Endometrial microvascular endothelial cells (primary cell): ENCODE measurements at regions not wholly inside any gene's neighbourhood (a gene's known extent, or its start where the extent isn't known, plus 50 kb on each side); places are given as distances from the start of the nearest gene placed in this dataset.

Source experiments
- in situ Hi-C: cut with HindIII; loops from 2 replicates; pipeline ENCODE4 v1.10.0; 2017; ENCODE audit warnings: low sequenced_read_pairs, low pct_unique_long_range_greater_than_20kb; ENCODE audit errors: inconsistent ontology term

DNA sequence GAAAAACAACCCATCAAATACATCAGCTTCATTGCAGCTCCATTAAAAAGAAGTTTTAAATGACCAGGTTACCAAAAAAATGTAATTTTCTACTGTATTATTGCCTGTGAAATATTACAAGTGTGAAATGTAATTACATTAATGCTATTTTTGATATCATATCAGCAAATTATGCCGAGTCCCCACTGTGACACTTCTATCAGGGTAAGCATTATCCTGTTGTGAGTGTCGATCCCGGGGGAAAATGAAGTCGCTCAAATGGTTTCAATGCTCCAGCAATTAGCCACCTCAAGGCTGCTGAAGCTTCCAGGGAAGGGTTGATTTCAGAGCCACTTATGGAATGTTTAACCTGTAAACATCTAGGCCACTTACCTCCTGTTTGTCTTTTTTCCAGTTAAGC is 70.4 kb downstream of the RCN1 start:
- in situ Hi-C loops, result loop anchor here (25.0 kb wide), 1 partner anchor 99 kb away; no protein-coding TSS in a partner anchor

DNA sequence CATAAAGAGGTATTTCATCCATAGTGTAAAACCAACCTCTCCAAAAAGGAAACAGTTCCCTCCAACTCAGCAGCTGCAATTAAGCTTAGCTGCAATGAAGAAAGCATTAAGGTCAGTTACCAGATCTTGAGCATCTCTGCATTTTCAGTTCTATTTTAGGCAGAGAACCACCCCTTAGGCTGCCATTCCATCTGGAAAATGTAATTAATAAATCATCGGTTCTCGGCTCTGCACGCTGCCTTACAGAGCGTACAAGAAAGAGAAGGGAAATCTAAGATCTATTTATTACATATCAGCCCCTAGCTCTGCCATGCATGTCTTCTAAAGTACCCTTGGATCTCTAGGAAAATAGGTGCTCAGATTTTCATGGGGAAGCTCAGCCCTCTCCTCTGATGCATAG is 71.5 kb downstream of the RCN1 start:
- in situ Hi-C loops, result loop anchor here (25.0 kb wide), 1 partner anchor 100 kb away; no protein-coding TSS in a partner anchor

DNA sequence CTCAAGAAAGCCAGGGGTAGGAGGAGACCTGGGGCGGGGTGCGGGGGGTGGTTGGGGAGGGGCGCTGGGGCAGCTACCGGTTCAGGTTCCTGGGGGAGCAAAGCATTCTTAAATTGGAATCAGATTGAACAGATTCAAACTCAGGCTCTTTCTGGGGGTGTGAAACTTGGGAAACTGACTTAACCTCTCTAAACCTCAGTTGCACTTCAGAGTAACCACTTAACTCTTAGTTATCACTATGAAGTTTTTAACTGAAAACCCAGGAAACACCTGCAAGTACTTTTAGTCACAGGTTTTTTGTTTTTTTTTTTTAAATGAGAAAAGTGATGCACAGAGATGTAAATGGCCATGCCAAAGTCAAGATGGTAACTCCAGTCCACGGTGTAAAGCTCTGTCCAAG is 72.0 kb downstream of the RCN1 start:
- in situ Hi-C loops, result loop anchor here (25.0 kb wide), 1 partner anchor 101 kb away; no protein-coding TSS in a partner anchor

DNA sequence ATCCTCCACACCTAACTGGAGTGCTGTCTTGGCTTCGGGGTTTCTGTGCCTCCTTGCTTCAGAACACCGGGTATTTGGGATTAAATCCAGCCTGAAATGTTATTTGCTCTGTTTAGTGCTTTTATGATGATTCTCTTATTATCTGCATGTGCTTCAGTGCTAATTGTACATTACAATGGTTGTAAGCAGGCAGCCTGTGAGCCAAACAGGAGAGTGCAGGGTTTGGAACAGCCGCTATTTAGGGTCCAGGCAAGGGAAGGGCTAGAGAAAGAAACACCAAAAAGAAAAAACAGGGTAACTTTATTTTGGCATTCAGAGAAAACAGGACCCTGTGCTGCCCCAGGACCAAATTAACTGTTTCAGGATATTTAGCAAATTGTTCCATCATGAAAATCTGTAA is 72.7 kb downstream of the RCN1 start:
- in situ Hi-C loops, result loop anchor here (25.0 kb wide), 1 partner anchor 101 kb away; no protein-coding TSS in a partner anchor

DNA sequence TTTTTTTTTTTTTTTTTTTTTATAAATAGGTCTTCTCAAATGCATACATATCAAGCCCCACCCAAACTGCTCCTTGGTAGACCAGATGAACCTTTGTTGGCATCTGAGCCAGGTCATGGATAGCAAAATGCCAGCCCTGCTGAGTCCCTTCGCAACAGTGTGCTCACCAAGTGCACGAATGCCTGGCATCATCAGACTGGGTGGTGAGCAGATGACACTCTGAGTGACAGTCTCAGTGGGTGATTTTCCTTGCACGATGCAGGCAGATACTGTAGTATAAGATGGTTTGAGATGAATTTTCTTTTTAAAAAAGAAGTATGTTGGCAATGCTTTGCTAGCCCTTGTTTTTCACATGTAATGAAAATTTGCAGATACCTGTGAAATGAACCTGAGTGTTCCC is 74.0 kb downstream of the RCN1 start:
- in situ Hi-C loops, result loop anchor here (25.0 kb wide), 1 partner anchor 103 kb away; no protein-coding TSS in a partner anchor

DNA sequence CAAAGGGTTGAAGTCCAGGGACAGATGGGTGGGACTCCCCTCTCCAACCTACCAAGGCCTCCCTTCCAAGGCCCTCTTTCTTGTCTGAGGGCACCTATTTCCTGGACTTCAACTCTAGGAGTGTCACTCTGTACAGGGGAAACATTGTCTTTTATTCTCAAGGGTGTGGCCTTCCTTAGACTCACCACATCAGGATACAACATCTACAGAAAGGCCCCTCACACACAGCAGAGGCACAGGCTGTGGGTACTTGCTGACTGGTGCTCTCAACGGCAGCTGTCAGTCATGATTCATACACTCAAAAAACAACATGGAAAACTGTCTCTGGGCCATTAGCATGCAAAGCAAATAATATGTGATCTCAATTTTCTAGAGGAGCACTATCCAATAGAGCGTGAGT is 78.0 kb downstream of the RCN1 start:
- in situ Hi-C loops, result loop anchor here (25.0 kb wide), 1 partner anchor 107 kb away; no protein-coding TSS in a partner anchor

DNA sequence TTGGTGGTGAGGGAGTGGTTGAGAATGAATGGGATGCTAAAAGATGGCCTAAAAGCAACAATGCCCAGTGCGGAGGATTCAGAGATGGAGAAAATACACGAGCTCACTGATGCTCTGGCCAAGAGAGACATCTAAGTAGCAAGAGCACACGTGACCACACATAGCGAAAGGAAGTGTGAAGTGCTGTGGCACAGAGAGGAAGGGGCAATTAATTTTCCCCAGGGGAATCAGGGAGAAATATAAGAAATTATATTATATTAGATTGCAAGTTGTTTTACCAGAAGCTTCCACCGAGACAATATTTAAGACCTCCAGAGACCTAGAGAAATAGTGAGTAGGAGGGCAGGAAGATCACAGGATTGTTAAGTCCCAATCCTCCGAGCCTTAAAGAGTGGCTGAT is 80.6 kb downstream of the RCN1 start:
- in situ Hi-C loops, result loop anchor here (25.0 kb wide), 1 partner anchor 109 kb away; no protein-coding TSS in a partner anchor

DNA sequence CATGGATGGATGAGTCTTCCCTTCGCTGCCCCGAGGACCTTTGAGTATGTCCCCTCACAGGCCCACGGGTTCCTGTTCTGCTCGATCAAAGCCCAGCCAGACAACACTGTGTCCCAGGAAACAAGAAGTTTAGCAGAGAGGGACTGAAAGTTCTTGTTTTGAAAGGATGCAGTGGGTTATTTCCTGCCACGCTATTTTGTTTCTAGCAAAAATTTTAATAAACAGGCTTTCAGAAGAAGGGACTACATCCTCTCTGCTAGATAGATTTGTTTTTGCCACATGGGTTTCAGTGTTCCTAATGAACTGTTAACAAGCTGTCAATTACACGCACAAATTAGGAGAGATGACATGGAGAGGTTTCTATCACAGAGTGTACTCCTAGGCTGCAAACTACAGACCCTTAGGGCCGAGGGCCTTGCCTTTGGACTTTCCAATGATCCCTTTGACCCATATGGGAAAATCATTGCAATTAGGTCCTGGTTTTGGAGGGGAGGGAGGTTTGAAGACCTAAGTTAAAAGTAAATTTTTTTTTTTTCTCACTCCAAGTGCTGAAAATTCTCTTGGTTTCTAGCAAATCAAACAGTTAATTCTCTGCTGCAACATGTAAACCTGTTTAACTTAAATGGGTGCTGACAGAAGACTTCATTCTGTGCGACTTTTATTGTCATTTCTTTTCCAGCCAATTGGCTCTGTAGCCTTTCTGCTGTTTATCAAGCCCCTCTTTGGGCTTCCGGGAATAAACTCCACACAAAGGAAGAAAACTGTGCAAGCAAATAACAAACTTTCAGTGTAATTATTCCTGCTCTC is 81.4 kb downstream of the RCN1 start:
- in situ Hi-C loops, result loop anchor here (25.0 kb wide), 1 partner anchor 110 kb away; no protein-coding TSS in a partner anchor

DNA sequence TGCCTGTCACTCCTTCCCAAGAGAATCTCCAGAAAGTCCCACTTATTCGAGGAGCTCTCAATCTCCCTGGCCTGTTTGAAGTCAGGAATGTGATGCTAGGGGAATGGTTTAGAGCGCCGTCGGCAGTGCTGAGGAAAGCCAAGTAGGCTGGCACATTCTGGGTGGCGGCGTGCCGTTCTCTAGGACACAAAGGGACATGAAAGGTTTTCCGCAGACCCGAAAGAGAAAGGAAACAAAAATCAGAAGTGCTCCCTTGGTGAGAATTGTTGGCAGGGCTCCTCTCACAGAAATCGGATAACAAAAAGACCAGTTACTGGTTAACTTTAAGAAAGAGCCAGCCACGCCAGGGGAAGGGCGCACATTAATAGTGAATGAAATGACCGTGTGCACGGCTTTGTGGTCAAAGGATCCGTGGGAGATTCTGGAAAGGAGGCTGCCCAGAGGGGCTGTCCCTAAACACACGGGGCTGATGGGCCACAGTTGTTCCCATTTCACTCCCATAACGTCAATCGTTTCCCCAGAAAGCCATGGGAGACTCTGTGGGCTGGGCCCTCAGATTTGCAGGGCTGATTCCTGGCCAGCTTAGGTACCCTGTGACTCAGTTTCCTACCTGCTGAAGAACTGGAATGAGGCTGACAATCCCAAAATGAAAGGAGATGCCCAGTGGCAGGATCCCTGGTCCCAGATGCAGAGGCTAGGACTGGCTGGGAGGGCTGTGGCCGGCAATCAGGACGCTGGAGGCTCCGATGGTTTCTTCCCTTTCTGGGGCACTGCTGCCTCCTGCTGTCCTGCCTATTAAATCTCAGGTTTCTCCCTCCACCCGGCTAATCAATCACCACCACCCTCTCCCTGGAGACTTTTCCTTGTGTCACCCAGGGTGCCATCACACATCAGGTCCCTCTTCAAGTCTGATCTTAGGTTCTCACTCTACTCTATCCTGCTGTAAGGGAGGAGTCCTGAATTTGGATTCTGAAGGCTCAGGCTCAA is 82.3 kb downstream of the RCN1 start:
- in situ Hi-C loops, result loop anchor here (25.0 kb wide), 1 partner anchor 111 kb away; no protein-coding TSS in a partner anchor

DNA sequence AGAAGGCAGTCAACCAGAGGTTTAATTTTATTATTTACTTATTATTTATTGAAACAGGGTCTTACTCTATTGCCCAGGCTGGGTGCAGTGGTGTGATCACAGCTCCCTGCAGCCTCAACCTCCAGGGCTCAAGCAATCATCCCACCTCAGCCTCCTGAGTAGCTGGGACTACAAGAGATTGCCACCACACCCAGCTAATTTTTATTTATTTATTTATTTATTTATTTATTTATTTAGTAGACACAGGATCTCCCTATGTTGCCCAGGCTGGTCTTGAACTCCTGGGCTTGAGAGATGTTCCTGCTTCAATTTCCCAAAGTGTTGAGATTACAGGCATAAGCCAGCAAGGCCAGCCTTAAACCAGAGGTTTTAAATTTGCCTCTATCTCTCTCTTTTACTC is 83.1 kb downstream of the RCN1 start:
- in situ Hi-C loops, result loop anchor here (25.0 kb wide), 1 partner anchor 112 kb away; no protein-coding TSS in a partner anchor

DNA sequence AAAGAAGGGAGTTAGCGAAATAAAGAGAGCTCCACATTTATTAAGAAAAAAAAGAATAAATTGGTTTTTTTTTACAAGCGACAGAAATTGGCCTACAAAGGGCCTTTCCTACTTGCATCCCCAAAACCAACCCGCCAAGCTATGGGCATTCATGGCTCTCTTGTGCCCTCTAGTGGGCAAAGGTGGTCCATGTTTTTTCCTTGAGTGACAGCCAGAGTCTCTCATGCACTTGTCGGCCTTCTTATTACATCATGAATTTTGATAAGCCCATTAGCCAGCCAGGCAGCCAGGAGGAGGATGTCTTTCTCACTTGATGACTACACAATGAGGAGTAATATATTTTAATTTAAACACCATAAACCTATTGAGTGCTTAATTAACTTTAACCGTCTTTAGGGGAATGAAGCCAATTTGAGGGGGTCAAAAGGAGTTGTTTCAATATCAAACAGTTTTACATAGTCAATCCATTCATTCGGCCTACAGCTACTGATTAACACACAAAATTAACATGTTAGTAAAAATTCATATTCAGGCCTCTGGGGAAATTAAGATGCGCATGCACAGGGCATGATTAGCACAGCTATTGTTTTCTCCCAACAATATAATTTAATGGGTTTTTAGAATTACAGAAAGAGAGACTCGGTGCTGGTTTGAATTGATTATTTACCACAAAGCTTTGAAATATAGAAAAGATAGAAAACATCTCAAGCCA is 85.5 kb downstream of the RCN1 start:
- in situ Hi-C loops, result no loop called here

DNA sequence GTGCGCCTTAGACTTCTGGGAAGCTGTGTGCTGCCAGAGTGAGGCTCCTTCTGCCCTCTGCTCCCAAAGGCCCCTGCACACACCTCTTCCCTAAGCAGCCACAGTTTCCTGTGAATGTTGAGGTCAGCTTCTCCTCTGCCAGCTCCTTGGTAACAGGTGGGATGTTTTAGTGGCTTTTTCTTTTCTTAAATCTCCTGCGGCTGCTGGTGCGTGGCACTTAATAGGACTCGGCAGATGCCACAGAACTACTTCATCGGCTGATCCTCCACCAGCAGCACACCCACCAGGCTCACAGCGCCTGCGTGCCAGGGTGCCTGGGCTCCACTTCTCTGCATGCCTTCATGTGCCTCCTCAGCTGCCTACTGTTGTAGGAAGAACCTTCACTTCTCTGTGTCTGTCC is 87.8 kb downstream of the RCN1 start:
- in situ Hi-C loops, result no loop called here

DNA sequence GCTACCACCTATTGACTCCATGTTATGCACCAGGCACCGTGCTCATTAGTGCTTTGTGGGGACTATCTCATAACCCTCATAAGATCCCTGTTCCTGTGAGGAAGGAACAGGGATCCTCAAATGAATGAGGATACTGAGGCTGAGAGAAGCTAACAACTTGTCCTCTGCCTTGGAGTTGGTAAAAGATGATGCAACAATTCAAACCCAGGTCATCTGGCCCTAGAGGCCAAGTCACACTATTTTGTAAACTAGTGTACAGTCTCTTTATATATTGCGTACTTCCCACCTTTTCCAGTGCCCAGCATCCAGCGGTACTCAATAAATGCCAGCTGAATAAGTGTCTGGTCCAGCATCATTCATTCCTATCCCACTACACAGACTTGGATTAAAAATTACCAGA is 92.6 kb downstream of the RCN1 start:
- in situ Hi-C loops, result no loop called here

DNA sequence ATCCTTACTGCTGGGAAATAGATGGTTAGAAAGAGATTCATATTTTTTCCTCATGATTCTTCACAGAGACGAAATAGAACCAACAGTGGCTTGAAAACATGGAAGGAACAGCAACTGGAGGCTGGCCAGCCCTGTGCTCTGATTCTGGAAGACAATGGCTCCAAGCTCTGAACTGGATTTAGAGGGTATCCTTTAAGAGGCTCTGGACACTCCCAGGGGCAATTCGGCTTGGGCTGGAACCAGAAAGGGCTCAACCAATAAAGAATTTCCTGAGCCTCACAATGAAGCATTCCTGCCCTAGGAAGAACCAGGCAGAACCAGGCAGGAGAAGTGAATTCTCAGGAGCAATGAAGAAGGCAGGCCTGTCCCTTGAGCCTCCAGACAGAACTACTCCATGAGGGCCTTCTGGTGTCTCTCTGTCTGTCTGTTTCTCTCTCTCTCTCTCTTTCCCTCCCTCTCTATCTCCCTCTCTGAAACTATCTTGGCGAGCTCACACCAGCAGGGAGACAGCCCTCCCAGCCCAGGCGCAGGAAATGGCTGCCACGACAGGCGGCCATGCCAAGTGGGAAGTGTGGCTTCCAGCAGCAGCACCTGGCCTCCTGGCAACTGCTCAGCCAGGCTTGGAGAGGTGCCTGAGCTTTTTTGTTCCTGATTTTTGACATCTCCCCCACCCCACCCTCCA is 93.3 kb downstream of the RCN1 start:
- in situ Hi-C loops, result no loop called here

DNA sequence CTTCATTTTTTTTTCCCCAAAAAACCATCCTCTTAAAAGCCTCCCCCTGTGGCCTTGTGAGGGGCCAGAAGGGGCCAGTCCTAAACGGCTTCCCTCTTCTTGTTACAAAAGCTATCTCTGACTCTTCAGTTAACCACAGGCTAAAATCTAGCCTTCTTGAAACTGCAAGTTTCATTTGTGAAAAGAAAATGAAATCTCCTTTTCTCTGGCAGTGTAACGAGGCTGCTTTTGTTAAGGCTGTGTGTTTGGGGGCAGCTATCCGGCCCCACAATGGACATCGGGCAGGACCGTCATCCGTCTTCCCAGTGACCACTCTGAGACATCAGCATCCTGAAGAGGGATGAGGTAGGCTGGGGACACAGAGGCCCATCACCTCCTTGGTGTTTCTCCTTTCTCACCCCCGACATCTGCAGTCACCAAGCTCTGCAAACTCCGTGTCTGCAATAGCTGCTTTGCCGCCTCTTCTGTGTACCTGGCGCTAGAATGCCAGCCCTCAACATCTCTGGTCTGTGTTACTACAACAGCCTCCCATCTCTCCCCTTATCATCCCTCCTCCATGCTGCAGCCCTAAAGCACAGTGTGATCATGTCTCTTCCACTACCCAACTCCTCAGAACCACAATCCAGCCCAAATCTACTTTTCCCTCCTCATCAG is 94.0 kb downstream of the RCN1 start:
- in situ Hi-C loops, result no loop called here

DNA sequence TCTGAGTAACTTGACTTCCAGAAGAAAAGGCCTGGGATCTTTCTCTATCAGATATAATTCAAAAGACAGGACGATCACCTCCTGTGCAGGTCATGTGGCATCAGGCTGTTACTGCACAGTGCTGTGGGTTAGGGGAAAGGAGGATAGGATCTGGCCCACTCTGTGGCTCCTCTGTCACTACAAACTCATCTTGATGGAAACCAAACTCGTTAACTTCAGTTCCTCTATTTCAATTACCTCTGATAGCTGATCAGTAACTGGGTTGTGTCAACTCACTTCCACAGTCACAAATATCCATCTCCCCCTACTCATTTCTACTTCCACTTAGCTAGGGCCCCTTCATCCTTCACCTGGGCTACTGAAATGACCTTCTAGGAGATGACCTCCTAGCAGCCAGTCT is 95.2 kb downstream of the RCN1 start:
- in situ Hi-C loops, result no loop called here

DNA sequence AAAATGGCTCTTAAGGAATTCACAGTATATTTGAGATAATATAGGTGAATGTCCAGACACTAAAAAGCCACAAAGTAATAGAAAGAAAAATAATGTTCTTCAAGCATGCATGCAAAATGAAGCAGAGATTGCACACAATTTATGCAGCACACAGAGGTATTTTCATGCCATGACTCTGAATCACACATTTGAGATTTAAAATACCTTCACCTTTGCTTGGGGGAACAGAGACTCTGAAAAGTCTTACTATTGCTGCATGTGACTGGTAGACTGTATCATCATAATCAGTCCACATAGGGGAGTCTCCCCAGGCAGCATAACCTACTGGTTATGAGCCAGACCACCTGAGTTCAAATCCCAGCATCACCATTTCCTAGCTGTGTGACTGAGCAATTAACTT is 96.2 kb downstream of the RCN1 start:
- in situ Hi-C loops, result no loop called here

DNA sequence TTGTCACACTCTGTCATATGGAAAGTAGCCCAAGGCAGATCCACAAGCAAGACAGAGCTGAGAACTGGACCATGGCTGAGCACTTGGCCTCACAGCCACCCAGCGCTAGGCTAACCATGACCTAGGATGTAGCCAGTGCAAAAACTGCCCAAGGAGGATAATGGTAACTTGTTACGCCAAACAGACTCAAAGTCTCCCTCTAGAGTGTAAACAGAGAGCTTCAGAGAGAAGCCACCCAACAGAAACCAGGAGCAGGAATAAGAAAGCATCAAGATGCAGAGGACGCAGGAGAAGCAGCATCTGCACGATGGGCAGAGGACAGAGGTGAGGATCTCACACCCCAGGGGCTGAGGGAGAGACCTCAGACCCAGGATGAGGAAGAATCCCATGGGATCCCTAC is 97.9 kb downstream of the RCN1 start:
- in situ Hi-C loops, result no loop called here
